Fibroblast of skin of right biceps (primary cell): ENCODE measurements at regions not wholly inside any gene's neighbourhood (a gene's known extent, or its start where the extent isn't known, plus 50 kb on each side); places are given as distances from the start of the nearest gene placed in this dataset.

Experiments
- DNase-seq: peaks from one replicate; pipeline ENCODE4 v3.0.0-alpha.2; 2013

- DNase-seq, result no peak
These were observed 835.8 kb upstream of the ALCAM start for GRCh38 chr3:104530934-104531333.

DNA sequence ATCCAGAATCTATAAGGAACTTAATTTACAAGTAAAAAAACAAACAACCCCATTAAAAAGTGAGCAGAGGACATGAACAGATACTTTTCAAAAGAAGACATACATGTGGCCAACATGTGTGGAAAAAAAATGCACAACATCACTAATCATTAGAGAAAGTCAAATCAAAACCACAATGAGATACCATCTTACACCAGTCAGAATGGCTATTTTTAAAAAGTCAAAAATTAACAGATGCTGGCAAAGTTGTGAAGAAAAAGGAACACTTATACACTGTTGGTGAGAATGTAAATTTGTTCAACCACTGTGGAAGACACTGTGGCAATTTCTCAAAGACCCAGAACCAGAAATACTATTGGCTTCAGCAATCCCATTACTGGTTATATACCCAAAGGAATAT lies 830.0 kb upstream of the ALCAM start:
- DNase-seq, result no peak

GRCh38 chr3:104537323-104537722 lies 829.4 kb upstream of the ALCAM start:
- no peak for DNase-seq

- no peak for DNase-seq
These were observed 820.4 kb upstream of the ALCAM start for GRCh38 chr3:104546301-104546700.

- DNase-seq, result no peak
These were observed 819.7 kb upstream of the ALCAM start for GRCh38 chr3:104547031-104547430.

GRCh38 chr3:104548401-104548800 lies 818.3 kb upstream of the ALCAM start:
- DNase-seq, result no peak

GRCh38 chr3:104549099-104549714 lies 817.5 kb upstream of the ALCAM start:
- DNase-seq, result no peak

DNA sequence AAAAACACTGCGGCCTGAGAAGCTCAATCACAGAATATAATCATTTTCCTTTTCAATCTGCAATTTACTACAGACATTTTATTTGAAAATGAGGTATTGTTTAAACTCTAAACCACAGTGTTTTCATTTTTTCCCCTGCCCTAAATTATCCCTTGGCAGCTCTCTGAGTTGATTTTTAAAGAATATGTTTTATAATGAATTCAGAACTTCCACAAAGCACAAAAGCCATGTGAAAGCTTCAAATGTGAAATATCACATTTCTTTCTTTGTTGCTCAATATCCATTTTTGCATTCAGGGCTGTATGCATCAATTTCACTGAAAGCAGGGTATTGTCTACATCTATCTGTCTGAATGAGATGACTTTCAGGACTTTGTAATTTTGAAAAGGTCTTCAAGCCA lies 813.6 kb upstream of the ALCAM start:
- no peak for DNase-seq

- no peak for DNase-seq
These were observed 812.3 kb upstream of the ALCAM start for GRCh38 chr3:104554425-104554824.

DNA sequence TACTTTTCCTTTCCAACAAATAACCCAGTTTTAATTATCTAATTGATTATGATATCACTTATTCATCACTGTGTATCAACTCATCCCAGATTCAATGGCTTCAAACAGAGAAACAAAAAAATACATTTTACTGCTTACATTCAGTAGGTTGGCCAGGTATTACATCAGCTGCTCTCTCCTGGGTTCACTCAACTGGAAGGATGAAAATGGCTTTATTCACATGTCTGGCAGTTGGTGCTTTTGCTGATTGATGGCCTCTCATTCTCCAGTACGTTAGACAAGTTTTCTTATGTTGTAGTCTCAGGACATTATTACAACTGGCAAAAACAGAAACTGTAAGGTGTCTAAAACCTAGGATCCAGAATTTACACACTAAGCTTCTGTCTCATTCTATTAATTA lies 811.0 kb upstream of the ALCAM start:
- DNase-seq, result no peak

DNA sequence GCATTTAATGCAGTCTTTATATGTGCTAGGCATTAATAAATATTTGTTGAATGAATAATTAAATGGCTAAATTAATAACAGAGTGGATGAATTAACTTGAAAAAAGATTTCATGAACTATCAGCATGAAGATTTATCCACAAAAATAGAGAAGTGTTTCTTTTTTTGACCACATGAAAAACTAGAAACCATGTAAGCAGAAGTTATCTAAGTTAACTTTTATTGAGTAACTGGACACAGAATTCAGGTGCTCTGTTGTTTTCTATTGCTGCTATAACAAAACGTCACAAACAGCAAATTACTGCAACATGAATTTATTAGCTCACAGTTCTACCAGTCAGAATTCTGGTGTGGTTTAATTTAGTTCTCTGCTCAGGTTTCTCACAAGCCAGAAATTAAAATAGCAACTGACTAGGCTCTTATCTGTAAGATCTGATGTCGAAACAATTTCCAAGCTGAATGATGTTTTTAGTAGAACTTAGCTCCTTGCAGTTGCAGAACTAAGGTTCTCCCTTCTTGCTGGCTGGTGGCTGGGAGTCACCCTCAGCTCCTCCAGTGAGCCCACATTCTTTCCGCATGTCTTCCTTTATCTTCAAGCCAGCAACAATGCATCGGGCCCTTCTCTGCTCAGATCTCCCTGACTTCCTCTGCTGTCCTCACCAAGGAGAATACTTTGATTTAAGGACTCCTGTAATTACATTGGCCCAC lies 810.2 kb upstream of the ALCAM start:
- DNase-seq, result peak; percentile 7

GRCh38 chr3:104561324-104561723 lies 805.4 kb upstream of the ALCAM start:
- DNase-seq, result no peak

GRCh38 chr3:104564045-104564643 lies 802.6 kb upstream of the ALCAM start:
- peak; percentile 61 for DNase-seq

DNA sequence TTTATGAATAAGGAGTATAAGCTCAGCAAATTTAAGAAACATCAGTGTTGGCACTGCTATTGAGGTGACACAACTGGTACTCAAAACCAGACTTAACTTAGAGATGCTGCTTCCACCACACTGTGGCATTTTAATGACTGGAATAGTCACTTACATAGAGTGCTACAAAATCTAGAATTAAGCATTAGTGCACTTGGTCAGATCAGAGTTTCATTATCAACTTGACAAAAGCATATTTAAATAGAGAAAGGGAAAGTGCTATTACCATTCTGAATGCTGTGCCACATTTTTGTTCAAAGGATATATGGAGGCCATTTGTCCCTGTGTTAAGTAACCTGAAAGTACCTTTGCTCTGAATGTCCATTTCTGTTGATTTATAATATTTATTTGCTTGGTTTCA lies 800.7 kb upstream of the ALCAM start:
- no peak for DNase-seq

DNA sequence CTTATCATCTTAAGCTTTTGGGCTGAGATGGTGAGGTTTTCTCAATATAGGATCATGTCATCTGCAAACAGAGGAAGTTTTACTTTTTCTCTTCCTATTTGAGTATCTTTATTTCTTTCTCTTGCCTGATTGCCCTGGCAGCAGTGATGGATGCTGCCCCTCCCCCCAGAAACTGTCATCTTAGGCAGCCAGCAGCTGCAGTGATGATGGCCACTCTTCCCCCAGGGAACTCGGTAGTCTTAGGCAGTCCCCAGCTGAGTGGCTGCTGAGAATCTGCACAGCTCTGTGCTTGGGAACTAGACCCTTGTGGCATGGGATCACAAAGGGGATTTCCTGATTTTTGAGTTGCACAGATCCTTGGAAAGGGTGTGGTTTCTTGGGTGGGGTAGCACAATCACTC lies 791.1 kb upstream of the ALCAM start:
- no peak for DNase-seq

DNA sequence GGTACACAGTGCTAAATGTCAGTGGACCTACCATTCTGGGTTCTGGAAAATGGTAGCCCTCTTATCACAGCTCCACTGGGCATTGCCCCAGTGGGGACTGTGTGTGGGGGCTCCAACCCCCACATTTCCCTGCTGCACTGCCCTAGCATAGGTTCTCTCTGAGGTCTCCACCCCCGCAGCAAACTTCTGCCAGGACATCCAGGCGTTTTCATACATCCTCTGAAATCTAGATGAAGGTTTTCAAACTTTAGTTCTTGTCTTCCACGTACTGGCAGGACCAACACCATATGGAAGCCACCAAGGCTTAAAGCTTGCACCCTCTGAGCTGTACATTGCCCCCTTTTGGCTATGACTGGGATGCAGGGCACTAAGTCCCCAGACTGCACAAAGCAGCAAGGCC lies 788.2 kb upstream of the ALCAM start:
- DNase-seq, result no peak

DNA sequence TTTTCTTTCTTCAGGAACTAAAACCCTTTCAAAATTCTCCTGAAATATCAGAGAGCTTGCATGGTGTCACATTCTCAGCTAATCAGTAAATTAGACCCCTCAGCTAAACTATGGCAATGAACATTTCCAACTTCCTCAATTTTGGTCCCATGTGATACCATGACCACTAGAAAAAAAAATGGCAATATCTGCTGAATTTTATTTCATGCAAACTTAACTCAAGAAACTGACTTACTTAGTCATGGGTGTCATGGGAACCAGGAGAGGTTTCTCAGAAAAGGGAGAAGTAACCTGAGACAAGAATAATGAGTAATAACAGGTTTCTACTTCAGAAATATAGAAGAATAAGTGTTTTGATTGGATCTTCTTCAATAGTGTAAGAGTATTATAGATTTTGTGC lies 784.6 kb upstream of the ALCAM start:
- no peak for DNase-seq

DNA sequence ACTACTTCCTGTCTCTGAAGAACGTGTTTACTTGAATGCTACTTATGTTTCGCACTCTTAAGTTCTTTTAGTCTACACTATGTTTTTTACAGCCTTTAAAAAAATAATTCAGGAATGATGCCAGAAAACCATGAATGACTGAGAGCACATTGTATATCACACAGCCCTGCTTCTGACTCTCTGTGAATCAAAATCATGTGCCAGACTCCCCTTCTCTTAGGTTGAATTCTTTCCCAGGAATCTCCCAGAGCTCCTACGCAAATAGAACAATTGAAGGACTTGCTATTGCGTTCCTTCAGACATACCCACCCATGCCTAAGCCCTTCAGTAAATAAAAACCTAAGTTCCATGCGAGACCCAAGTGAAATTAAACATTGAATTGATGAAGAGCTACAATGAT lies 782.0 kb upstream of the ALCAM start:
- no peak for DNase-seq

DNA sequence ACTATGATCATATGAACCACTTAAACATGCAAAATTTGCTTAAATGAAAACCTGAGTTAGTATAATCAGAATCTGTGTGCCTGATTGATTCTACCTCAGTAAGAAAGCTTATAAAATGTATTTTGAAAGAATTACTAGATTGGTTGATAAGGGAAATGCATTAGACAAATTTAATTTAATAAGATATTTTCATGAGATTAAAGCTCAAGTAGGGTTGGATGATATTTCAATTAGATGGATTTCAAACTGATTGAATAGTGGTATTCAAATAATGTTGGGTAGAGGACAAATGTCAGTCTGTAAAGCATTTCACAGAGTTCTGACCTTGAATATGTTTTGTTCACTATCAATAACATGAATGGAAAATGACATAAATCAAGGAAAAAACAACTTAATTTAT lies 780.4 kb upstream of the ALCAM start:
- DNase-seq, result no peak

DNA sequence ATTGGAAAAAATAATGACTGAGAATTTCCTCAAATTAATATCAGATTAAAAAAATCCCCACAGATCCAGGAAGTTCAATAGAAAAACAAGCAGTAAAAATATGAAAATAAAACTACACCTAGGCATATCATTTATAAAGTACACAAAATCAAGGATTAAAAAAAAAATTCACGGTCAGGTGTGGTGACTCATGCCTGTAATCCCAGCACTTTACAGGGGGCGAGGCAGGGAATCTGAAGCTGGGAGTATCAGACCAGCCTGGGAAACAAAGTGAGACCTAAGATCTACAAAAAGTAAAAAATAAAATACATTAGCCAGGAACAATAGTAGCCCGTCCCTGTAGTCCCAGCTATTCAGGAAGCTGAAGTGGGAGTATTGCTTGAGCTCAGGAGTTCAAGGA lies 778.3 kb upstream of the ALCAM start:
- DNase-seq, result no peak

DNA sequence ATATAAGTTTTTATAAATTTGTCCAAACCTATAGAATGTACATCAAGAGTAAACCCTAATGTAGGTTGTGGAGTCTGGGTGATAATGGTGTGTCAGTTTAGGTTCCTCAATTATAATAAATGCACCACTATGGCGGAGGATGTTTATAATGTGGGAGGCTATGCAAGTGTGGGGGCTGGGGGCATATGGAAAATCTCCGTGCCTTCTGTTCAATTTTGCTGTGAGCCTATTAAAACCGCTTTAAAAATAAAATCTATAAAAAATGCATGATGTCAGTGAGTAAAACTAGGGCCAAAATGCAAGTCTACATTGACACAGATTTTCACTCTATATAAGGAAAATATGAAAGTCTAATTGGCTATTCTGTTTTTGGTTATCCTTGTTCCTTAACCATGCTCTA lies 774.9 kb upstream of the ALCAM start:
- no peak for DNase-seq

DNA sequence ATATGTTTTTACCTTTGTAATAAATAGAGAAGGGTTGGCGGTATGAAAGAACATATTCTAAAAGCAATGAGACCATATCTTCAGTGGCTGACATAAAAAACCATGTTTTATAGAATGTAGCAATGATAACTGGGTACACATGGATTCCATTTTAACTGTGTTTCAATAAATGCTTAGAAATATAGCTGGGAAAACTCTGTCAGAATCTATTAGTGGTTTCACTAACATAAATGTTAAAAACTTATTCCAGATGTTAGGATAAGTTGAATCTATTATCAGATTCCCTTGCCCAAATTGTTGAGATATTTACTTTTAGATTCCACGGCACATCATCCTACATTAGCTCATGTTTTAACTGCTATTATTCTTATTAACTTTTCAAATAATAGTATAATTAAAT lies 772.2 kb upstream of the ALCAM start:
- DNase-seq, result no peak

- DNase-seq, result no peak
These were observed 770.7 kb upstream of the ALCAM start for GRCh38 chr3:104596054-104596453.

DNA sequence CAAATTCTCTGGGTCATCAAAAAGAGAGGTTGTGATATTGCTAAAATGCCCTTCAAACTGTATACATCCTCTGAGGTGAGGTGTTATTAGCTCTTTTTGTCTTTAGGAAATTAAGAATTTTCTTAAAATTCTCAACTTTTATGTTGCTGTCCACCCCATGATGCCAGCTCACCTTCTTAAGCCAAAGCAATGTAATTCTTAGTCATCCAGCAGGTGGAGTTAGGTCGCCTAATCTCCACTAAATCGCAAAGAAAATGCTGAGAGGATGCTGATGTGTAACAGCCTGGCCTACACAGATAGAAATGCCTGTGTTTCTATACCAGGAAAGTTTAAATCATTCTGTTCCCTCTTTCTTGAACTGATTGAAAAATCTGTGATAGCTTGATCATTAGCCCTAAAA lies 770.2 kb upstream of the ALCAM start:
- peak; percentile 48 for DNase-seq
